Breast epithelium (tissue), 4 donors: ENCODE measurements at regions not wholly inside any gene's neighbourhood (a gene's known extent, or its start where the extent isn't known, plus 50 kb on each side); places are given as distances from the start of the nearest gene placed in this dataset.

Experiments used
- DNase-seq, 2 donors: peaks; one replicate each; pipeline ENCODE4 v3.0.0-alpha.2; 2019; ENCODE audit warnings: low spot score in 2 of 2
- H3K27ac ChIP-seq, 2 donors: fragments of 200-600 bp; sonication (generic) in 1 of 2; one replicate each; pipeline ENCODE4 v1.5.1; 2016 to 2019; ENCODE audit warnings: mild to moderate bottlenecking in 1 of 2
- H3K27me3 ChIP-seq, 2 donors: fragments of 200-600 bp; sonication (generic) in 1 of 2; one replicate each; pipeline versions ENCODE4 v1.5.1 to v1.6.0; 2017 to 2019; ENCODE audit warnings: control low read depth in 1 of 2, mild to moderate bottlenecking in 1 of 2
- H3K36me3 ChIP-seq: fragments of 200-600 bp; one replicate; pipeline ENCODE4 v1.5.1; 2019
- H3K4me1 ChIP-seq, 2 donors: fragments of 200-600 bp; sonication (generic); one replicate each; pipeline ENCODE4 v1.5.1; 2016 to 2019; ENCODE audit warnings: control low read depth in 1 of 2
- H3K4me3 ChIP-seq, 3 donors: fragments of 200-600 bp; sonication (generic); 1 replicate in 2 of 3; 2 replicates in 1 of 3; pipeline ENCODE4 v1.5.1; 2016 to 2019; ENCODE audit warnings: mild to moderate bottlenecking in 3 of 3, moderate library complexity in 2 of 3
- H3K9me3 ChIP-seq, 2 donors: fragments of 200-600 bp; sonication (generic) in 1 of 2; one replicate each; pipeline ENCODE4 v1.5.1; 2016 to 2019; ENCODE audit warnings: control low read depth in 1 of 2
- CTCF ChIP-seq, 3 donors: fragments of 450-650 bp; IDR thresholded peaks; one replicate each; pipeline ENCODE4 v1.5.1; 2016 to 2017; ENCODE audit warnings: antibody characterized with exemption in 3 of 3, mild to moderate bottlenecking in 3 of 3, moderate library complexity in 3 of 3
- POLR2A ChIP-seq: fragments of 450-650 bp; IDR thresholded peaks from one replicate; pipeline ENCODE4 v1.6.1; 2016; ENCODE audit warnings: antibody characterized with exemption, mild to moderate bottlenecking, moderate library complexity
- POLR2AphosphoS5 ChIP-seq, 3 donors: sonication (generic); formaldehyde crosslinking; IDR thresholded peaks; one replicate each; pipeline ENCODE4 v1.6.1; 2017; ENCODE audit warnings: antibody characterized with exemption in 3 of 3
- intact Hi-C: fragments of 100-400 bp; cut with DNase I; formaldehyde crosslinking; loops from one replicate; pipeline ENCODE4 v1.15.1; 2023; ENCODE audit warnings: low total_unique reads

GRCh38 chr5:62199792-62200716 is 106.0 kb upstream of the KIF2A start:
- Histone ChIP-seq H3K27ac (no peak overlapping the region), H3K9me3 (no peaks in the 10 kb centered on the region), H3K4me1 (no peaks in the 10 kb centered on the region), H3K27me3 (no peaks in the 10 kb centered on the region), H3K4me3 (no peak overlapping the region), H3K36me3 (no peaks in the 10 kb centered on the region)
- intact Hi-C loops, result no loop called here
- TF ChIP-seq POLR2AphosphoS5 (IDR thresholded peaks at IDR 0.05), result no peak
- TF ChIP-seq CTCF (IDR thresholded peaks at IDR 0.05), result no peak
- no peak for TF ChIP-seq POLR2A
- DNase-seq, result no peak

DNA sequence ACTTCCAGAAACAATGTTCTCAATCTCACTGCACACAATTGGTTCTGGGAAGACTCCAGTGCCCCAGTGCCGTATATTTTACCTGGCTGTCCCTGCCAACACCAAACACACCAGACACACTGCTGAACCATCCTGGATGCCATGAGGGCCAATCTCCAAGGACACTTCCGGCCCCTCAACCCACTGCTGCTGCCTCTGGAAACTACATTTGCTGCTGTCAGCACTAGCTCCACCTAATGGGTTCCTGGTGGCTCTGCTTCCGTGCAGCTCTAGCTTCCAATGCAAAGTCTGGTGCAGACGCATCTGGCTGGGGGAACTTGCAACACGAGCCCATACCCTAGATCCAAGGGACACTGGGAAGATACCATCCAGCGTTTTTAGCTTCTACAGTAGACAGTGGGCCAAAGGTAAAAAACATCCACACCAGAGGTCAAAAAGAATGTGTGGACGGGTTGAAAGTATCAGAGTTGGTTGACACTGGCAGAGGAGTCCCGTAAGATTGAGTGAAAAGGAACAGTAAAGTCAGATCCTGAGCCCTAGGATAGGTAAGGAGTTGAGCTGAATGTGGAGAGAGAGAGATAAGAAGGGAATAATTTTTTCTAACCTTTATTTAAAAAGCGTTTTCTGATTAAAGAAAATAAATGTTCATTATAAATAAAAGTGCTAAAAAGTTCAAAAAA is 99.7 kb upstream of the KIF2A start:
- intact Hi-C loops, result no loop called here
- Histone ChIP-seq H3K27ac (no peak overlapping the region), H3K27me3 (no peaks in the 10 kb centered on the region), H3K9me3 (no peaks in the 10 kb centered on the region), H3K4me1 (no peaks in the 10 kb centered on the region), H3K4me3 (no peak overlapping the region), H3K36me3 (no peaks in the 10 kb centered on the region)
- TF ChIP-seq CTCF (IDR thresholded peaks at IDR 0.05) (no peak), POLR2A (no peak), POLR2AphosphoS5 (IDR thresholded peaks at IDR 0.05) (no peak)
- DNase-seq, result no peak

- TF ChIP-seq POLR2AphosphoS5 (IDR thresholded peaks at IDR 0.05) (no peak), CTCF (IDR thresholded peaks at IDR 0.05) (no peak)
- H3K4me1 ChIP-seq, result no peaks in the 10 kb centered on the region
- H3K27me3 ChIP-seq, result no peaks in the 10 kb centered on the region
- DNase-seq, result no peak
- H3K9me3 ChIP-seq, result no peaks in the 10 kb centered on the region
- H3K27ac ChIP-seq, result no peak overlapping the region
- no peaks in the 10 kb centered on the region for H3K36me3 ChIP-seq
- intact Hi-C loops, result no loop called here
- H3K4me3 ChIP-seq, result no peak overlapping the region
Observed at GRCh38 chr5:62208218-62208852, 97.7 kb upstream of the KIF2A start.

- DNase-seq, result no peak
- TF ChIP-seq POLR2AphosphoS5 (IDR thresholded peaks at IDR 0.05) (no peak), POLR2A (no peak), CTCF (IDR thresholded peaks at IDR 0.05) (no peak)
- Histone ChIP-seq H3K4me3 (no peak overlapping the region), H3K4me1 (no peaks in the 10 kb centered on the region), H3K36me3 (no peaks in the 10 kb centered on the region), H3K9me3 (no peaks in the 10 kb centered on the region), H3K27me3 (no peaks in the 10 kb centered on the region), H3K27ac (no peak overlapping the region)
- intact Hi-C loops, result no loop called here
Observed at GRCh38 chr5:62211405-62211804, 94.6 kb upstream of the KIF2A start.

GRCh38 chr5:62212648-62213047 is 93.4 kb upstream of the KIF2A start:
- Histone ChIP-seq H3K4me3 (no peak overlapping the region), H3K27ac (no peak overlapping the region), H3K27me3 (no peaks in the 10 kb centered on the region), H3K36me3 (no peaks in the 10 kb centered on the region), H3K4me1 (no peaks in the 10 kb centered on the region), H3K9me3 (no peaks in the 10 kb centered on the region)
- intact Hi-C loops, result no loop called here
- no peak for DNase-seq
- TF ChIP-seq CTCF (IDR thresholded peaks at IDR 0.05), result no peak
- TF ChIP-seq POLR2AphosphoS5 (IDR thresholded peaks at IDR 0.05), result no peak
- TF ChIP-seq POLR2A, result no peak
